ENCODE measurements at regions not wholly inside any gene's neighbourhood (a gene's known extent, or its start where the extent isn't known, plus 50 kb on each side); places are given as distances from the start of the nearest gene placed in this dataset.
"Not testable (repeated sequence)": the region's sequence is repeated elsewhere in the genome, so short reads cannot be mapped to it uniquely, and the experiment has no call there.

DNA sequence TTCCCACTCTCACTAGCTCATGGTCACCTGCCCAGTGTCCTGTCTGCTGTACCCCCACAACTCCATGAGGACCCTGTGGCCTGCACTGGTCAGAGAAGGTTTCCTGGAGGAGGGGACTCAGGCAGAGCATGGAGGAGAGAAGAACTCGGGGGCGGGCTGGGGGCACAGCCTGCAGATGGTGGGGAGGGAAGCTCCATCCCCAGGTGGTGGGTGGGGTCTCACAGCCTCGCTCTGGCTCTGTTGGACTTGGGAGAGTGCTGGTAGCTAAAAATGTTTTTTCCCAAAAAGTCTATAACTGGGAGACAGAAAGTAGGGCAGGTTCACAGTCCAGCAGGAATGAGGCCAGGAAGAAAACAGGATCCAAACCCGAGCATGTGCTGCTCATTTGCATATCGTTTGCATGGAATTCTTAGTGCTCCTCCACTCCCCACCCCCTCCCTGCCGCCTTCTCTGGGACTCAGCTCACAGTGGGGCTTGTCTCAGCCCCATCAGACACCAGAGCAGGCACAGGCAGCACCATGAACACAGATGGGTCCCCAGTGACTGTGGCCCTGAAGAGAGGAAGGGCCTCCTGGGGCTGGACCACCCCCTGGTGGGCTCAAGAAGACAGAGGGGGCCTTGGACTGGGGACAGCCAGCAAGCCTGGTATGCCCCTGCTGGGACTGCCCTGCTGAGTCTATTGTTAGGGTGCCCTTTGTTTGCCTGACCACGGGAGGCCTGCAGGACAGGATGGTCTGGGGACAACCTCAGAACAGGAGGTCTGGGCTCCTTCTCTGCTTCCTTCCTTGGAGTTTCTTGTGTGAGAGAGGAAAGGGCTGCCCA is 67.0 kb upstream of the SFSWAP start:
- Histone ChIP-seq H3K27me3 (ENCODE audit: control insufficient read depth, insufficient read depth, low read length) (no peaks in the 10 kb centered on the region), H3K4me3 (ENCODE audit: low read depth, low read length) (no peak overlapping the region), H3K36me3 (ENCODE audit: control insufficient read depth, insufficient read depth, low read length) (no peaks in the 10 kb centered on the region)
- DNase-seq (ENCODE audit: low read depth), result no peak
- FAIRE-seq, result no peak
- no peak for TF ChIP-seq CTCF (IDR thresholded peaks at IDR 0.05; ENCODE audit: insufficient read depth, low read length, severe bottlenecking)

- DNase-seq (ENCODE audit: low read depth), result no peak
- Histone ChIP-seq H3K36me3 (ENCODE audit: control insufficient read depth, insufficient read depth, low read length) (no peaks in the 10 kb centered on the region), H3K27me3 (ENCODE audit: control insufficient read depth, insufficient read depth, low read length) (no peaks in the 10 kb centered on the region), H3K4me3 (ENCODE audit: low read depth, low read length) (no peak overlapping the region)
- FAIRE-seq, result no peak
- TF ChIP-seq CTCF (IDR thresholded peaks at IDR 0.05; ENCODE audit: insufficient read depth, low read length, severe bottlenecking), result no peak
Measured at GRCh38 chr12:131644481-131644880, 66.4 kb upstream of the SFSWAP start.

DNA sequence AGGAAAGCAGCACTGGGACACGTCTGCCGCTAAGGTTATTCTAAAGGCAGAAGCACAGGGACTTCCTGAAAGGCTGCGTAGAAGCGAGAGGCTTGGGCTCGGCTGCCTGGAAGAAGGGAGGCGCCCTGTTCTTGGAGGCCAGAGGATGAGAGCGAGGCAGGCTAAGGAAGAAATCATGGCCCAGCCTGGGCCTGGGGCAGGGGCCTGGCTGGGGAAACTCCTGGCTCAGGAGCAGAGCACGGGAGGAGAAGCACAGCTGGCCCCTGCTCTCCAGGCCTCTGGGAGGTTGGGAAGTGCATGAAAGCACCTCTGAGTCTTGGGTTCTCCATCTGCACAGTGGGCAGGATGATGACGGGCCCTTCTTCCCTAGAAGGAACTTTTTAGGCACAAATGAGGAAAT is 66.0 kb upstream of the SFSWAP start:
- not testable (repeated sequence) for DNase-seq (ENCODE audit: low read depth); H3K27me3 ChIP-seq (ENCODE audit: control insufficient read depth, insufficient read depth, low read length); H3K4me3 ChIP-seq (ENCODE audit: low read depth, low read length); H3K36me3 ChIP-seq (ENCODE audit: control insufficient read depth, insufficient read depth, low read length); FAIRE-seq

DNA sequence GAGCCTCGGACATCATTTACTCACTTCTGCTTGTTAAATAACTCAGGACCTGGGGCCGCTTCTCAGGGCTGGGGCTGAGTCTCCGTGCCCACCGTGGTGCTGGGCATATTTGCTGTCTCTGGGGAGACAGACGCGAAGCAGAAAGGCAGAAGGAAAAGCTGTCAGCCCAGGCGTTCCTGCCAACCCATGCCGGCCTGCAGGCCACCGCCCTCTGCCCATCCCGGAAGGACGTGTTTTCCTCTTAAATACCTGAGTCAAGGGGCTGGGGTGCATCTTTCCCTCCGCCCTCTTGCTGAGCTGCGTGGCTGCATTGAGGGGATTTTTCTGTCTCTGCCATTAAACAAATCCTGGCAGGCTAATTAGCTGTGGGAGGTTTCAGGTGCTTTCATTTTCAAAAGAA is 65.3 kb upstream of the SFSWAP start:
- H3K4me3 ChIP-seq (ENCODE audit: low read depth, low read length); FAIRE-seq; DNase-seq (ENCODE audit: low read depth); H3K36me3 ChIP-seq (ENCODE audit: control insufficient read depth, insufficient read depth, low read length); H3K27me3 ChIP-seq (ENCODE audit: control insufficient read depth, insufficient read depth, low read length): not testable (repeated sequence)

DNA sequence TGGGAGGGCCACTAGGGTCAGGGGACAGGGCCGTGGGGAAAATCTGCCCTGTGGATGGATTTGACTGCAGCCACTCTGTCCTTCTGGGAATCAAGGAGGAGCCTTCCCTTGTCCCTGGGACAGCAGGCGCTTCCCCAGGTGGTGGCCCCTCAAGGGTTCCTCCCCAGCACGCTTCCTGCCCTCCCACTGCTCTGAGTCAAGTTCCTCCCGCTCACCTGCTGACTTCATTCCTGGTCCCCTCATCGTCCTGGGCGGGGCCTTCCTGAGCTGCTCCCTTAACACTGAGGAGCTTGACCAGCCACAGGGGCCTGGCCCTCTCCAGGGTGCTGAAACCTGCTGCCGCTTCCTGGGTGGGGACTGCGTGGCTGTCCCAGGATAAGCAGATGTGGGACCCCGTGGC is 64.4 kb upstream of the SFSWAP start:
- peak; percentile 55 for FAIRE-seq
- H3K4me3 ChIP-seq (ENCODE audit: low read depth, low read length); H3K36me3 ChIP-seq (ENCODE audit: control insufficient read depth, insufficient read depth, low read length); H3K27me3 ChIP-seq (ENCODE audit: control insufficient read depth, insufficient read depth, low read length): not testable (repeated sequence)
- peak; percentile 8 for DNase-seq (ENCODE audit: low read depth)

- H3K27me3 ChIP-seq (ENCODE audit: control insufficient read depth, insufficient read depth, low read length), result no peaks in the 10 kb centered on the region
- no peaks in the 10 kb centered on the region for H3K36me3 ChIP-seq (ENCODE audit: control insufficient read depth, insufficient read depth, low read length)
- H3K4me3 ChIP-seq (ENCODE audit: low read depth, low read length), result no peak overlapping the region
- DNase-seq (ENCODE audit: low read depth) (no peak), FAIRE-seq (peak; percentile 52)
- TF ChIP-seq CTCF (IDR thresholded peaks at IDR 0.05; ENCODE audit: insufficient read depth, low read length, severe bottlenecking), result no peak
Measured at GRCh38 chr12:131647667-131648066, 63.2 kb upstream of the SFSWAP start.

DNA sequence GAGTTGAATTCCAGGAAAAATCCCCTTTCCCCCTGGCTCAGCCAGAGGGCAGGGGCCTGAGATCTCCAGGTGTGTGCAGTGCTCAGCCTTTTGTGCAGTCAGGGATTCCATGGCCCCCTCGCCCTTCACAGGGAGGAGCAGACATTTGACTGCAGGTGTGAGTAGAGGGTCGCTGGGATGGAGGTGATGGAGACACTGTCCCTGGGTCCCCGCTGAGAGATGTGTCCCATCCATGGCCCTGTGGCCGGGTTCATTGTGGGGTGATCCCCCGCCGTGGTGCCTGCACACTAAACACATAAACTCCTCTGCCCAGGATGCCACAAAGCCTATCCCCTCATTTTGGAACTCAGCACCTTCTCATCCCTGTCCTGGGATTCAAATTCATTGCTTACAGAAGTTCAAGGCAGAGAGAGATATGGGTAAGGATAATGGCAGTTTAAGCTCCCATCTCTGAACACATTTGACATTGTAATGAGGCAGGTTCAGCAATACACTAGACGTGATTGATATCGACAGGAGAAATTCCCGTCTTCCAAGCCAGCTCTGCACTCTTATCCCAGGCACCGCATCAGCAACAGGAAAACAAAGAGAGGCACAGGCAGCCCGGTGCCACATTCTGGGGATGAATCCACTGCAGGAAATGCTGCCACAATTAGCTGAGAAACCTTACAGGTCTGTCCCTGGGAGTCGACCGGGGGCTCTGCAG is 55.3 kb upstream of the SFSWAP start:
- FAIRE-seq, result peak; percentile 32
- not testable (repeated sequence) for H3K27me3 ChIP-seq (ENCODE audit: control insufficient read depth, insufficient read depth, low read length); H3K36me3 ChIP-seq (ENCODE audit: control insufficient read depth, insufficient read depth, low read length); H3K4me3 ChIP-seq (ENCODE audit: low read depth, low read length); DNase-seq (ENCODE audit: low read depth)

GRCh38 chr12:131656796-131657195 is 54.1 kb upstream of the SFSWAP start:
- not testable (repeated sequence) for H3K27me3 ChIP-seq (ENCODE audit: control insufficient read depth, insufficient read depth, low read length); H3K36me3 ChIP-seq (ENCODE audit: control insufficient read depth, insufficient read depth, low read length); DNase-seq (ENCODE audit: low read depth); FAIRE-seq; H3K4me3 ChIP-seq (ENCODE audit: low read depth, low read length)

GRCh38 chr12:131658605-131659004 is 52.3 kb upstream of the SFSWAP start:
- DNase-seq (ENCODE audit: low read depth); H3K36me3 ChIP-seq (ENCODE audit: control insufficient read depth, insufficient read depth, low read length); H3K4me3 ChIP-seq (ENCODE audit: low read depth, low read length); H3K27me3 ChIP-seq (ENCODE audit: control insufficient read depth, insufficient read depth, low read length); FAIRE-seq: not testable (repeated sequence)

DNA sequence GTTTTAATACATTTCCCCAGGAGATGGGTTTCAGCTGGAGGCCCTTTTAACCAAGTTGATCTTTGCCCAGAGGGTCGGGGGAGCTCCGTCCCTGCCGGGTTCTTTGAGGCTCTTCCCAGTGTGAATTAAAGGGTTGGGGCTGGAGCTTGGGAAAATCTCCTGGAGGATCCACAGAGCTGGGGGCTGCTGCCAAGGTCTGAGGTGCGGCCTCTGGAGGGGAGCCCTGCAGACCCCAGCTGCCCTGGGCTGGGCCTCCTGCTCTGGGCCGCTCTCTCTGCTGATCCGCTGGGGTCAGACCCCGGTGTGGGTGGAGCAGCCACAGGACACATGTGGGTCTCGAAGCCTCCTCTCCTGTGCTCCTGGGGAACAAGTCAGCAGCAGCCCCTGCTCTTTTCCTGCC is 51.4 kb upstream of the SFSWAP start:
- H3K36me3 ChIP-seq (ENCODE audit: control insufficient read depth, insufficient read depth, low read length); H3K4me3 ChIP-seq (ENCODE audit: low read depth, low read length); H3K27me3 ChIP-seq (ENCODE audit: control insufficient read depth, insufficient read depth, low read length); DNase-seq (ENCODE audit: low read depth); FAIRE-seq: not testable (repeated sequence)

GRCh38 chr12:131659976-131660375 is 50.9 kb upstream of the SFSWAP start:
- not testable (repeated sequence) for H3K4me3 ChIP-seq (ENCODE audit: low read depth, low read length); H3K27me3 ChIP-seq (ENCODE audit: control insufficient read depth, insufficient read depth, low read length); H3K36me3 ChIP-seq (ENCODE audit: control insufficient read depth, insufficient read depth, low read length); FAIRE-seq; DNase-seq (ENCODE audit: low read depth)
